ENCODE measurements at regions not wholly inside any gene's neighbourhood (a gene's known extent, or its start where the extent isn't known, plus 50 kb on each side); places are given as distances from the start of the nearest gene placed in this dataset.

- TF ChIP-seq, protein P1, sequence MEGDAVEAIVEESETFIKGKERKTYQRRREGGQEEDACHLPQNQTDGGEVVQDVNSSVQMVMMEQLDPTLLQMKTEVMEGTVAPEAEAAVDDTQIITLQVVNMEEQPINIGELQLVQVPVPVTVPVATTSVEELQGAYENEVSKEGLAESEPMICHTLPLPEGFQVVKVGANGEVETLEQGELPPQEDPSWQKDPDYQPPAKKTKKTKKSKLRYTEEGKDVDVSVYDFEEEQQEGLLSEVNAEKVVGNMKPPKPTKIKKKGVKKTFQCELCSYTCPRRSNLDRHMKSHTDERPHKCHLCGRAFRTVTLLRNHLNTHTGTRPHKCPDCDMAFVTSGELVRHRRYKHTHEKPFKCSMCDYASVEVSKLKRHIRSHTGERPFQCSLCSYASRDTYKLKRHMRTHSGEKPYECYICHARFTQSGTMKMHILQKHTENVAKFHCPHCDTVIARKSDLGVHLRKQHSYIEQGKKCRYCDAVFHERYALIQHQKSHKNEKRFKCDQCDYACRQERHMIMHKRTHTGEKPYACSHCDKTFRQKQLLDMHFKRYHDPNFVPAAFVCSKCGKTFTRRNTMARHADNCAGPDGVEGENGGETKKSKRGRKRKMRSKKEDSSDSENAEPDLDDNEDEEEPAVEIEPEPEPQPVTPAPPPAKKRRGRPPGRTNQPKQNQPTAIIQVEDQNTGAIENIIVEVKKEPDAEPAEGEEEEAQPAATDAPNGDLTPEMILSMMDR (IDR thresholded peaks at IDR 0.05; ENCODE audit: borderline replicate concordance, extremely low read depth, insufficient read depth), result no peak
- no peaks in the 10 kb centered on the region for H3K27me3 ChIP-seq (ENCODE audit: control insufficient read depth, insufficient read depth, low read length)
- DNase-seq, result no peak
- H3K4me3 ChIP-seq (ENCODE audit: low read length in 3 of 3), result no peak overlapping the region
- H3K9ac ChIP-seq (ENCODE audit: low read length in 3 of 3), result no peak overlapping the region
- no peaks in the 10 kb centered on the region for H3K36me3 ChIP-seq (ENCODE audit: control insufficient read depth in 2 of 3, insufficient read depth in 3 of 3, low read length in 3 of 3)
- intact Hi-C loops (cut with DNase I), result no loop called here
- no peak for FAIRE-seq
- no peaks in the 10 kb centered on the region for H3K9me3 ChIP-seq (ENCODE audit: control insufficient read depth in 2 of 3, insufficient read depth in 1 of 3, low read length in 3 of 3)
- H3K27ac ChIP-seq (ENCODE audit: low read depth in 2 of 2, low read length in 2 of 2), result no peak overlapping the region
- H3K4me1 ChIP-seq (ENCODE audit: control insufficient read depth in 2 of 3, insufficient read depth in 2 of 3, low read depth in 1 of 3, low read length in 3 of 3), result no peaks in the 10 kb centered on the region
Observed at GRCh38 chr10:58054881-58055280, 212.8 kb downstream of the IPMK start.

GRCh38 chr10:58052772-58053171, 214.9 kb downstream of the IPMK start:
- Histone ChIP-seq H3K27ac (ENCODE audit: low read depth in 2 of 2, low read length in 2 of 2) (no peak overlapping the region), H3K4me1 (ENCODE audit: control insufficient read depth in 2 of 3, insufficient read depth in 2 of 3, low read depth in 1 of 3, low read length in 3 of 3) (no peaks in the 10 kb centered on the region), H3K4me3 (ENCODE audit: low read length in 3 of 3) (no peak overlapping the region), H3K9me3 (ENCODE audit: control insufficient read depth in 2 of 3, insufficient read depth in 1 of 3, low read length in 3 of 3) (no peaks in the 10 kb centered on the region), H3K36me3 (ENCODE audit: control insufficient read depth in 2 of 3, insufficient read depth in 3 of 3, low read length in 3 of 3) (no peaks in the 10 kb centered on the region), H3K9ac (ENCODE audit: low read length in 3 of 3) (no peak overlapping the region), H3K27me3 (ENCODE audit: control insufficient read depth, insufficient read depth, low read length) (no peaks in the 10 kb centered on the region)
- FAIRE-seq, result no peak
- DNase-seq, result no peak
- intact Hi-C loops (cut with DNase I), result no loop called here
- TF ChIP-seq, protein P1 (IDR thresholded peaks at IDR 0.05; ENCODE audit: borderline replicate concordance, extremely low read depth, insufficient read depth), result no peak

DNA sequence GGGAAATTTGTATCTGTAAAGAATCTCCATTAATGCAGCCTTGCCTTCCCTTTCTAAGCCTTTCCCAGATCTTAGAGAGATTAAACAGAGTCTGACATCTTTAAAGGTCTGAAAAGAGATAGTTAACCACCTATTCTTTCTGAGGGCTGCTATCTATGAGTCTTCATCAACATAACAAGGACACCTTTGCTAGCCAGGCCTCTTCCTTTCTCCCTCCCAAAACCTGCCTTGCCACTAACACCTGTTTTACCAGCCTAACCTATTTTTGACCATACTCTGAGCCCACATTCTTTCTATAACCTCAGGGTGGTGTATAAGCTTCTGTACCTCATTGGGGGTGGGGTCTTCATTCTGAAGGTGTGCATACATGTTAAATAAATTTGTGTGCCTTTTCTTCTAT, 217.1 kb downstream of the IPMK start:
- FAIRE-seq (no peak), DNase-seq (no peak)
- H3K4me1 ChIP-seq (ENCODE audit: control insufficient read depth in 2 of 3, insufficient read depth in 2 of 3, low read depth in 1 of 3, low read length in 3 of 3), result no peaks in the 10 kb centered on the region
- H3K27ac ChIP-seq (ENCODE audit: low read depth in 2 of 2, low read length in 2 of 2), result no peak overlapping the region
- TF ChIP-seq, protein P1 (IDR thresholded peaks at IDR 0.05; ENCODE audit: borderline replicate concordance, extremely low read depth, insufficient read depth), result no peak
- no peak overlapping the region for H3K9ac ChIP-seq (ENCODE audit: low read length in 3 of 3)
- H3K27me3 ChIP-seq (ENCODE audit: control insufficient read depth, insufficient read depth, low read length), result no peaks in the 10 kb centered on the region
- no peaks in the 10 kb centered on the region for H3K9me3 ChIP-seq (ENCODE audit: control insufficient read depth in 2 of 3, insufficient read depth in 1 of 3, low read length in 3 of 3)
- H3K4me3 ChIP-seq (ENCODE audit: low read length in 3 of 3), result no peak overlapping the region
- intact Hi-C loops (cut with DNase I), result no loop called here
- no peaks in the 10 kb centered on the region for H3K36me3 ChIP-seq (ENCODE audit: control insufficient read depth in 2 of 3, insufficient read depth in 3 of 3, low read length in 3 of 3)

DNA sequence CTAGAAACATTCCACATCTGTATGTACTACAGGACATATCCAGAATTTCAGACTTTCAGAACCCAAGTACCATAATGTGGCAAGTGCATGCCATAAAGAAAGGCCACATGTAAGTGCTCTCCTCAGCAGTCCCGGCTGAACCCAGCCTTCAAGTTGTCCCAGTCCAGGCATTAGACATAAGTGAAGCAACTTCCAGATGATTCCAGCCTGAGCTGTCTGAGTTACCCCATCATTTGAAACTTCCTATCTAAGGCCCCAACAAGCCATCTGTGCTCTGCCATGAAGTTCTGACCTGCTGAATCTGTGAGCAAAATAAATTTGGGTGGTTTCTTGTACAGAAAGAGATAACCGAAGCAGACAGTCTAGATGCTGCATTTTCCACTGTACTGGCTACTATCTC, 218.8 kb downstream of the IPMK start:
- intact Hi-C loops (cut with DNase I), result no loop called here
- Histone ChIP-seq H3K4me3 (ENCODE audit: low read length in 3 of 3) (no peak overlapping the region), H3K9me3 (ENCODE audit: control insufficient read depth in 2 of 3, insufficient read depth in 1 of 3, low read length in 3 of 3) (no peaks in the 10 kb centered on the region), H3K4me1 (ENCODE audit: control insufficient read depth in 2 of 3, insufficient read depth in 2 of 3, low read depth in 1 of 3, low read length in 3 of 3) (no peaks in the 10 kb centered on the region), H3K27me3 (ENCODE audit: control insufficient read depth, insufficient read depth, low read length) (no peaks in the 10 kb centered on the region), H3K9ac (ENCODE audit: low read length in 3 of 3) (no peak overlapping the region), H3K36me3 (ENCODE audit: control insufficient read depth in 2 of 3, insufficient read depth in 3 of 3, low read length in 3 of 3) (no peaks in the 10 kb centered on the region), H3K27ac (ENCODE audit: low read depth in 2 of 2, low read length in 2 of 2) (no peak overlapping the region)
- TF ChIP-seq, protein P1 (IDR thresholded peaks at IDR 0.05; ENCODE audit: borderline replicate concordance, extremely low read depth, insufficient read depth), result no peak
- FAIRE-seq, result no peak
- DNase-seq, result no peak

All from kidney (tissue), 13 donors.